HEK293T (cell line): ENCODE measurements at regions not wholly inside any gene's neighbourhood (a gene's known extent, or its start where the extent isn't known, plus 50 kb on each side); places are given as distances from the start of the nearest gene placed in this dataset.

Experiments used
- BHLHE40 ChIP-seq: fragments of 450-650 bp; IDR thresholded peaks from 2 replicates; pipeline ENCODE4 v1.6.1; 2016; ENCODE audit warnings: mild to moderate bottlenecking, moderate library complexity, borderline replicate concordance
- ELF4 ChIP-seq: fragments of 450-650 bp; IDR thresholded peaks from 2 replicates; pipeline ENCODE4 v1.6.1; 2017; ENCODE audit warnings: antibody characterized with exemption
- FOXM1 ChIP-seq: fragments of 450-650 bp; IDR thresholded peaks from 2 replicates; pipeline ENCODE4 v1.6.1; 2017; ENCODE audit warnings: mild to moderate bottlenecking, borderline replicate concordance
- L3MBTL2 ChIP-seq: fragments of 450-650 bp; conservative IDR thresholded peaks from 2 replicates; pipeline ENCODE4 v1.6.1; 2016; ENCODE audit warnings: mild to moderate bottlenecking
- SP1 ChIP-seq: fragments of 450-650 bp; IDR thresholded peaks from 2 replicates; pipeline ENCODE4 v1.6.1; 2017
- SUZ12 ChIP-seq: fragments of 450-650 bp; IDR thresholded peaks from 2 replicates; pipeline ENCODE4 v1.6.1; 2016; ENCODE audit warnings: mild to moderate bottlenecking
- TARDBP ChIP-seq: fragments of 450-650 bp; IDR thresholded peaks from 2 replicates; pipeline ENCODE4 v1.6.1; 2016
- ZNF384 ChIP-seq: fragments of 450-650 bp; IDR thresholded peaks from 2 replicates; pipeline ENCODE4 v1.6.1; 2016

DNA sequence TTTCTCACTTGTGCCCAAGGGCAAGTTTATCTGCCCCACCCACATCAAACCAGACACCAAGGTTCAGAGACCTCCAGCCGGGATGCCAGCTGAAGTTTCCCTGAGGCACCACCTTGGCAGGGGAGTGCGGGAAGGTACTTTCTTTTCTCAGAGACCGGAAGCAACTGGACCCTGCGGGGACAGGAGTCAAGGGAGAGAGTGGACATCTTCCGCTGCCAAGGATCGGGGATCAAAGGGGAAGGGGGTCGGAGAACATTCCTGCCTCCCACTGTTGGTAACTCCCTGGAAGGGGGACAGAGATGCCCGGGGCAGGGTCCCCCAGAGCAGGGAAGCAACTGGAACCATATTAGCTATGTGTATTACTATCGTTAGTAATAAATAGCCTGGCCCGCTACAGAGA, 161.8 kb downstream of the DICER1 start:
- no peak for TF ChIP-seq ZNF384
- TF ChIP-seq BHLHE40: no peak
- no peak for TF ChIP-seq L3MBTL2
- TF ChIP-seq TARDBP: no peak
- no peak for TF ChIP-seq FOXM1
- no peak for TF ChIP-seq ELF4
- no peak for TF ChIP-seq SP1
- TF ChIP-seq SUZ12: no peak
